Chondrocyte (in vitro differentiated cells): ENCODE measurements at regions not wholly inside any gene's neighbourhood (a gene's known extent, or its start where the extent isn't known, plus 50 kb on each side); places are given as distances from the start of the nearest gene placed in this dataset.

Experiments
- DNase-seq: peaks from one replicate; pipeline ENCODE4 v3.0.0; 2021; ENCODE audit warnings: mixed read lengths, low spot score
- H3K27ac Mint-ChIP-seq: one replicate; pipeline ENCODE4 v1.8.0; 2021; ENCODE audit warnings: mild to moderate bottlenecking, moderate library complexity, mixed read lengths; ENCODE audit not compliant: unreplicated experiment
- H3K27me3 Mint-ChIP-seq: 2 replicates; pipeline ENCODE4 v1.8.0; 2021; ENCODE audit warnings: low read depth, mixed read lengths
- H3K36me3 Mint-ChIP-seq: 2 replicates; pipeline ENCODE4 v1.8.0; 2021; ENCODE audit warnings: low read depth, mixed read lengths
- H3K4me1 Mint-ChIP-seq: 2 replicates; pipeline ENCODE4 v1.8.0; 2021; ENCODE audit warnings: low read depth, mild to moderate bottlenecking, mixed read lengths
- H3K4me3 Mint-ChIP-seq: one replicate; pipeline ENCODE4 v1.8.0; 2021; ENCODE audit warnings: mild to moderate bottlenecking, moderate library complexity, mixed read lengths; ENCODE audit not compliant: unreplicated experiment
- H3K9me3 Mint-ChIP-seq: 2 replicates; pipeline ENCODE4 v1.8.0; 2021; ENCODE audit warnings: low read depth, mixed read lengths
- CTCF ChIP-seq: fragments of 200-600 bp; sonication (generic); IDR thresholded peaks from 2 replicates; pipeline ENCODE4 v1.5.0; 2021; ENCODE audit warnings: antibody characterized with exemption, mild to moderate bottlenecking, moderate library complexity

GRCh38 chr7:69225259-69225943 is 372.9 kb upstream of the AUTS2 start:
- Mint-ChIP-seq H3K27ac (no peak overlapping the region), H3K27me3 (peaks cover 8% of the 10 kb centered on the region), H3K36me3 (no peaks in the 10 kb centered on the region), H3K4me3 (no peak overlapping the region), H3K4me1 (peaks cover 4% of the 10 kb centered on the region), H3K9me3 (no peaks in the 10 kb centered on the region)
- DNase-seq = no peak
- no peak for TF ChIP-seq CTCF

GRCh38 chr7:69228212-69228811 is 370.0 kb upstream of the AUTS2 start:
- H3K27me3 Mint-ChIP-seq = peaks cover 11% of the 10 kb centered on the region
- no peak for DNase-seq
- H3K9me3 Mint-ChIP-seq = no peaks in the 10 kb centered on the region
- no peak for TF ChIP-seq CTCF
- H3K4me3 Mint-ChIP-seq = no peak overlapping the region
- H3K36me3 Mint-ChIP-seq = no peaks in the 10 kb centered on the region
- H3K4me1 Mint-ChIP-seq = peaks cover 15% of the 10 kb centered on the region
- no peak overlapping the region for H3K27ac Mint-ChIP-seq

- DNase-seq = no peak
- H3K36me3 Mint-ChIP-seq = no peaks in the 10 kb centered on the region
- no peak for TF ChIP-seq CTCF
- H3K27me3 Mint-ChIP-seq = peaks cover 29% of the 10 kb centered on the region
- peaks cover 17% of the 10 kb centered on the region for H3K4me1 Mint-ChIP-seq
- H3K4me3 Mint-ChIP-seq = no peak overlapping the region
- H3K27ac Mint-ChIP-seq = no peak overlapping the region
- no peaks in the 10 kb centered on the region for H3K9me3 Mint-ChIP-seq
Observed at GRCh38 chr7:69232445-69233376, 365.6 kb upstream of the AUTS2 start.

GRCh38 chr7:69237541-69237940 is 360.7 kb upstream of the AUTS2 start:
- Mint-ChIP-seq H3K36me3 (no peaks in the 10 kb centered on the region), H3K9me3 (no peaks in the 10 kb centered on the region), H3K27ac (no peak overlapping the region), H3K27me3 (peaks cover 26% of the 10 kb centered on the region), H3K4me3 (no peak overlapping the region), H3K4me1 (peaks cover 14% of the 10 kb centered on the region)
- no peak for TF ChIP-seq CTCF
- no peak for DNase-seq

- Mint-ChIP-seq H3K4me1 (peaks cover 8% of the 10 kb centered on the region), H3K36me3 (no peaks in the 10 kb centered on the region), H3K9me3 (no peaks in the 10 kb centered on the region), H3K4me3 (no peak overlapping the region), H3K27me3 (no peaks in the 10 kb centered on the region), H3K27ac (no peak overlapping the region)
- no peak for TF ChIP-seq CTCF
- no peak for DNase-seq
Observed at GRCh38 chr7:69243016-69243415, 355.3 kb upstream of the AUTS2 start.
